ENCODE measurements at regions not wholly inside any gene's neighbourhood (a gene's known extent, or its start where the extent isn't known, plus 50 kb on each side); places are given as distances from the start of the nearest gene placed in this dataset.

- no peak for TF ChIP-seq CTCF (IDR thresholded peaks at IDR 0.05)
- Histone ChIP-seq H3K27me3 (ENCODE audit: control insufficient read depth, insufficient read depth, low read length) (no peaks in the 10 kb centered on the region), H3K4me3 (ENCODE audit: low read length) (no peak overlapping the region), H3K9me3 (ENCODE audit: control insufficient read depth, insufficient read depth, low read length) (no peaks in the 10 kb centered on the region), H3K27ac (ENCODE audit: low read length) (no peak overlapping the region), H3K36me3 (ENCODE audit: control insufficient read depth, insufficient read depth, low read length) (no peaks in the 10 kb centered on the region), H3K4me1 (ENCODE audit: control insufficient read depth, insufficient read depth, low read length) (no peaks in the 10 kb centered on the region)
- intact Hi-C loops (cut with micrococcal nuclease): no loop called here
- Mint-ChIP-seq H3K27ac (no peak overlapping the region), H3K4me1 (no peaks in the 10 kb centered on the region), H3K4me3 (no peak overlapping the region), H3K9me3 (peaks cover 0 to 3% of the 10 kb centered on the region in 2 donors), H3K36me3 (no peaks in the 10 kb centered on the region), H3K27me3 (ENCODE audit: low read depth in 2 of 2) (peaks cover 0 to 4% of the 10 kb centered on the region in 2 donors)
- DNase-seq: no peak
- 80% methylated on average over 2 of the region's 2 CpGs for WGBS (ENCODE audit: insufficient coverage)
- no peak for ATAC-seq
Measured at GRCh38 chr16:55130911-55131310, 193.1 kb upstream of the IRX6 start.

- DNase-seq (no peak), ATAC-seq (no peak)
- Histone ChIP-seq H3K4me3 (ENCODE audit: low read length) (no peak overlapping the region), H3K36me3 (ENCODE audit: control insufficient read depth, insufficient read depth, low read length) (no peaks in the 10 kb centered on the region), H3K9me3 (ENCODE audit: control insufficient read depth, insufficient read depth, low read length) (no peaks in the 10 kb centered on the region), H3K4me1 (ENCODE audit: control insufficient read depth, insufficient read depth, low read length) (no peaks in the 10 kb centered on the region), H3K27me3 (ENCODE audit: control insufficient read depth, insufficient read depth, low read length) (no peaks in the 10 kb centered on the region), H3K27ac (ENCODE audit: low read length) (no peak overlapping the region)
- H3K9me3 Mint-ChIP-seq: no peaks in the 10 kb centered on the region
- 53% methylated on average over 3 of the region's 3 CpGs for WGBS (ENCODE audit: insufficient coverage)
- no peaks in the 10 kb centered on the region for H3K27me3 Mint-ChIP-seq (ENCODE audit: low read depth in 2 of 2)
- H3K4me1 Mint-ChIP-seq: no peaks in the 10 kb centered on the region
- intact Hi-C loops (cut with micrococcal nuclease): no loop called here
- no peak overlapping the region for H3K27ac Mint-ChIP-seq
- H3K36me3 Mint-ChIP-seq: no peaks in the 10 kb centered on the region
- no peak overlapping the region for H3K4me3 Mint-ChIP-seq
- TF ChIP-seq CTCF (IDR thresholded peaks at IDR 0.05): no peak
Measured at GRCh38 chr16:55133654-55134053, 190.3 kb upstream of the IRX6 start.

GRCh38 chr16:55136356-55137150 lies 187.4 kb upstream of the IRX6 start:
- TF ChIP-seq CTCF (IDR thresholded peaks at IDR 0.05): no peak
- no peaks in the 10 kb centered on the region for H3K4me1 ChIP-seq (ENCODE audit: control insufficient read depth, insufficient read depth, low read length)
- H3K36me3 ChIP-seq (ENCODE audit: control insufficient read depth, insufficient read depth, low read length): no peaks in the 10 kb centered on the region
- Mint-ChIP-seq H3K4me1 (no peaks in the 10 kb centered on the region), H3K9me3 (no peaks in the 10 kb centered on the region), H3K27ac (no peak overlapping the region), H3K36me3 (no peaks in the 10 kb centered on the region), H3K27me3 (ENCODE audit: low read depth in 2 of 2) (peaks cover 0 to 3% of the 10 kb centered on the region in 2 donors), H3K4me3 (no peak overlapping the region)
- ATAC-seq (no peak), DNase-seq (no peak)
- no peaks in the 10 kb centered on the region for H3K27me3 ChIP-seq (ENCODE audit: control insufficient read depth, insufficient read depth, low read length)
- no peak overlapping the region for H3K27ac ChIP-seq (ENCODE audit: low read length)
- 100% methylated on average over 1 of the region's 1 CpG for WGBS (ENCODE audit: insufficient coverage)
- H3K9me3 ChIP-seq (ENCODE audit: control insufficient read depth, insufficient read depth, low read length): no peaks in the 10 kb centered on the region
- intact Hi-C loops (cut with micrococcal nuclease): no loop called here
- no peak overlapping the region for H3K4me3 ChIP-seq (ENCODE audit: low read length)

GRCh38 chr16:55138298-55138697 lies 185.7 kb upstream of the IRX6 start:
- Histone ChIP-seq H3K9me3 (ENCODE audit: control insufficient read depth, insufficient read depth, low read length) (no peaks in the 10 kb centered on the region), H3K27ac (ENCODE audit: low read length) (no peak overlapping the region), H3K4me1 (ENCODE audit: control insufficient read depth, insufficient read depth, low read length) (no peaks in the 10 kb centered on the region), H3K36me3 (ENCODE audit: control insufficient read depth, insufficient read depth, low read length) (no peaks in the 10 kb centered on the region), H3K4me3 (ENCODE audit: low read length) (no peak overlapping the region), H3K27me3 (ENCODE audit: control insufficient read depth, insufficient read depth, low read length) (no peaks in the 10 kb centered on the region)
- ATAC-seq (no peak), DNase-seq (no peak)
- H3K9me3 Mint-ChIP-seq: no peaks in the 10 kb centered on the region
- H3K4me1 Mint-ChIP-seq: no peaks in the 10 kb centered on the region
- 74% methylated on average over 3 of the region's 3 CpGs for WGBS (ENCODE audit: insufficient coverage)
- peaks cover 0 to 3% of the 10 kb centered on the region in 2 donors for H3K27me3 Mint-ChIP-seq (ENCODE audit: low read depth in 2 of 2)
- H3K36me3 Mint-ChIP-seq: no peaks in the 10 kb centered on the region
- no peak overlapping the region for H3K4me3 Mint-ChIP-seq
- intact Hi-C loops (cut with micrococcal nuclease): no loop called here
- no peak overlapping the region for H3K27ac Mint-ChIP-seq
- TF ChIP-seq CTCF (IDR thresholded peaks at IDR 0.05): no peak
